OCI-LY7 (cell line): ENCODE measurements at regions not wholly inside any gene's neighbourhood (a gene's known extent, or its start where the extent isn't known, plus 50 kb on each side); places are given as distances from the start of the nearest gene placed in this dataset.

Source experiments
- CTCF ChIP-seq: fragments of 200-600 bp; sonication (generic); conservative IDR thresholded peaks from 2 replicates; pipeline ENCODE4 v1.5.1; 2014; ENCODE audit warnings: mild to moderate bottlenecking, antibody characterized with exemption, low read length, moderate library complexity, mixed read lengths
- EZH2phosphoT487 ChIP-seq: fragments of 200-600 bp; sonication (generic); IDR thresholded peaks from 2 replicates; pipeline ENCODE4 v1.6.1; 2018; ENCODE audit warnings: low read depth, borderline replicate concordance, mild to moderate bottlenecking, mixed run types, antibody characterized with exemption, low read length, moderate library complexity, mixed read lengths

- TF ChIP-seq CTCF (no peak), EZH2phosphoT487 (no peak)
These were observed 82.5 kb upstream of the NR5A2 start for GRCh38 chr1:199944986-199945385.
